ENCODE measurements at regions not wholly inside any gene's neighbourhood (a gene's known extent, or its start where the extent isn't known, plus 50 kb on each side); places are given as distances from the start of the nearest gene placed in this dataset.

- H3K27me3 ChIP-seq (replicated peaks in 2 of 5; ENCODE audit: control insufficient read depth in 4 of 5, insufficient read depth in 5 of 5, low read length in 4 of 5), result no peaks in the 10 kb centered on the region
- no peak for DNase-seq
- no peaks in the 10 kb centered on the region for H3K4me1 ChIP-seq (ENCODE audit: control extremely low read depth in 1 of 4, control insufficient read depth in 4 of 4, insufficient read depth in 4 of 4, low read length in 3 of 4)
- CTCF ChIA-PET, result no interaction called here
- no peaks in the 10 kb centered on the region for H3K36me3 ChIP-seq (ENCODE audit: control insufficient read depth in 4 of 4, insufficient read depth in 4 of 4, low read length in 3 of 4)
- 100% methylated on average over 1 of the region's 1 CpG for WGBS (ENCODE audit: insufficient coverage)
- no peaks in the 10 kb centered on the region for H3K9me3 ChIP-seq (ENCODE audit: control extremely low read depth in 1 of 5, control insufficient read depth in 4 of 5, insufficient read depth in 2 of 5, low read depth in 1 of 5, low read length in 4 of 5)
- POLR2A ChIA-PET, result no interaction called here
- no peak overlapping the region for H3K27ac ChIP-seq (ENCODE audit: insufficient read depth in 1 of 2, low read depth in 1 of 2, low read length in 2 of 2, poor library complexity in 1 of 2, severe bottlenecking in 2 of 2)
- no peak overlapping the region for H3K4me3 ChIP-seq (ENCODE audit: control insufficient read depth in 1 of 7, extremely low read depth in 1 of 7, insufficient read depth in 4 of 7, low read depth in 2 of 7, low read length in 6 of 7)
Measured at GRCh38 chr2:155095613-155096012, 397.1 kb downstream of the KCNJ3 start.

- CTCF ChIA-PET, result no interaction called here
Measured at GRCh38 chr2:155080373-155080772, 381.9 kb downstream of the KCNJ3 start.

DNA sequence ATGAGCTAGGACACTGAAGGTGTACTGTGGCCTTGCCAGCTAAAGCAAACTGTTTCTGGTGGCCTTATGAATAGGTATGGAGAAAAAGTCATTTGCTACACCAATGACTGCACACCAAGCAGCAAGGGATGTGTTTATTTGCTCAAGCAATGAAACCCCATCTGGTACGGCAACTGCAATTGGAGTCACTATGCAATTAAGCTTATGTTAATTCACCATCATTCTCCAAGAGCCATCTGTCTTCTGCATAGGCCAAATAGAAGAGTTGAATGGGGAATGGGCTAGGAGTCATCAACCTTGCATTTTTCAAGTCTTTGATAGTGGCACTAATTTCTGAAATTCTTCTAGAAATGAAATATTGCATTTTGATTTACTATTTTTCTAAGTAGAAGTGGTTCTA is 372.0 kb downstream of the KCNJ3 start:
- peaks cover 0 to 3% (median 0%) of the 10 kb centered on the region in 5 experiments for H3K9me3 ChIP-seq (ENCODE audit: control extremely low read depth in 1 of 5, control insufficient read depth in 4 of 5, insufficient read depth in 2 of 5, low read depth in 1 of 5, low read length in 4 of 5)
- POLR2A ChIA-PET, result no interaction called here
- no peaks in the 10 kb centered on the region for H3K4me1 ChIP-seq (ENCODE audit: control extremely low read depth in 1 of 4, control insufficient read depth in 4 of 4, insufficient read depth in 4 of 4, low read length in 3 of 4)
- H3K4me3 ChIP-seq (ENCODE audit: control insufficient read depth in 1 of 7, extremely low read depth in 1 of 7, insufficient read depth in 4 of 7, low read depth in 2 of 7, low read length in 6 of 7), result no peak overlapping the region
- CTCF ChIA-PET, result no interaction called here
- no peak overlapping the region for H3K27ac ChIP-seq (ENCODE audit: insufficient read depth in 1 of 2, low read depth in 1 of 2, low read length in 2 of 2, poor library complexity in 1 of 2, severe bottlenecking in 2 of 2)
- no peak for DNase-seq
- 100% methylated on average over 1 of the region's 1 CpG for WGBS (ENCODE audit: insufficient coverage)
- no peaks in the 10 kb centered on the region for H3K27me3 ChIP-seq (replicated peaks in 2 of 5; ENCODE audit: control insufficient read depth in 4 of 5, insufficient read depth in 5 of 5, low read length in 4 of 5)
- no peaks in the 10 kb centered on the region for H3K36me3 ChIP-seq (ENCODE audit: control insufficient read depth in 4 of 4, insufficient read depth in 4 of 4, low read length in 3 of 4)

More at GRCh38 chr2:155080373-155080772, 381.9 kb downstream of the KCNJ3 start:
- 97% methylated on average over 2 of the region's 2 CpGs for WGBS (ENCODE audit: insufficient coverage)
- DNase-seq, result no peak
- Histone ChIP-seq H3K27me3 (replicated peaks in 2 of 5; ENCODE audit: control insufficient read depth in 4 of 5, insufficient read depth in 5 of 5, low read length in 4 of 5) (no peaks in the 10 kb centered on the region), H3K4me1 (ENCODE audit: control extremely low read depth in 1 of 4, control insufficient read depth in 4 of 4, insufficient read depth in 4 of 4, low read length in 3 of 4) (no peaks in the 10 kb centered on the region), H3K9me3 (ENCODE audit: control extremely low read depth in 1 of 5, control insufficient read depth in 4 of 5, insufficient read depth in 2 of 5, low read depth in 1 of 5, low read length in 4 of 5) (no peaks in the 10 kb centered on the region), H3K36me3 (ENCODE audit: control insufficient read depth in 4 of 4, insufficient read depth in 4 of 4, low read length in 3 of 4) (no peaks in the 10 kb centered on the region), H3K27ac (ENCODE audit: insufficient read depth in 1 of 2, low read depth in 1 of 2, low read length in 2 of 2, poor library complexity in 1 of 2, severe bottlenecking in 2 of 2) (no peak overlapping the region), H3K4me3 (ENCODE audit: control insufficient read depth in 1 of 7, extremely low read depth in 1 of 7, insufficient read depth in 4 of 7, low read depth in 2 of 7, low read length in 6 of 7) (no peak overlapping the region)
- POLR2A ChIA-PET, result no interaction called here

- no peaks in the 10 kb centered on the region for H3K4me1 ChIP-seq (ENCODE audit: control extremely low read depth in 1 of 4, control insufficient read depth in 4 of 4, insufficient read depth in 4 of 4, low read length in 3 of 4)
- peaks cover 0 to 4% (median 0%) of the 10 kb centered on the region in 5 experiments for H3K9me3 ChIP-seq (ENCODE audit: control extremely low read depth in 1 of 5, control insufficient read depth in 4 of 5, insufficient read depth in 2 of 5, low read depth in 1 of 5, low read length in 4 of 5)
- no peaks in the 10 kb centered on the region for H3K27me3 ChIP-seq (replicated peaks in 2 of 5; ENCODE audit: control insufficient read depth in 4 of 5, insufficient read depth in 5 of 5, low read length in 4 of 5)
- no peak overlapping the region for H3K27ac ChIP-seq (ENCODE audit: insufficient read depth in 1 of 2, low read depth in 1 of 2, low read length in 2 of 2, poor library complexity in 1 of 2, severe bottlenecking in 2 of 2)
- H3K36me3 ChIP-seq (ENCODE audit: control insufficient read depth in 4 of 4, insufficient read depth in 4 of 4, low read length in 3 of 4), result no peaks in the 10 kb centered on the region
- WGBS (ENCODE audit: insufficient coverage), result no CpG with 5 or more reads among the region's 1 CpG
- no peak overlapping the region for H3K4me3 ChIP-seq (ENCODE audit: control insufficient read depth in 1 of 7, extremely low read depth in 1 of 7, insufficient read depth in 4 of 7, low read depth in 2 of 7, low read length in 6 of 7)
- no peak for DNase-seq
- CTCF ChIA-PET, result no interaction called here
- POLR2A ChIA-PET, result no interaction called here
Measured at GRCh38 chr2:155062922-155063258, 364.4 kb downstream of the KCNJ3 start.

DNA sequence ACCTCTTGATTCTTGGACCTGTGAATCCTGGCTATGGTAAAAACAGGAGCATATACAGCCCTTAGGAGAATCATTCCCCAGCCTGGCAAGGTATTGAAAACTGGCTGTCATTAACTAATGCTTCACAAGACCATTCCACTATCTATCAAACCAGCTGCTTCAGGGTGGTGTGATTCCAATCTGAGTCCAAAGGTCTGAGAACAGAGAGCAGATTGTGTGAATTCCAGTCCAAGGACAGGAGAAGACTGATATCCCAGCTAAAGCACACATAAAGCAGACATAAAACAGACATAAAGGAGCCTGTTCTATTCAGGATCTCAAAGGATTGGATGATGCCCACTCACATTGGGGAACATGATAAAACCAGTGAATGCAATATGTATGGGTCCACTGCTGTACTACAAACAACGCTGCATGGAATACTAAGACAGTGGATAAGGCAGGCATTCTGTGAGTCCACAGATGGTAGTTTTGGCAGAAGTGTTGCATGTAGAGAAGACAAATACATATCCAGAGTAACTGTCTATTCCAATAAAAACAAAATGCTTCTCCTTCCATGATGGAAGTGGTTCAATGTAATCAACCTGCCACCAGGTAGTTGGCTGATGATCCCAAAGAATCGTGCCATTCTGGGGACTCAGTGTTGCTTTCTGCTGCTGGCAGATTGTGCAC is 363.9 kb downstream of the KCNJ3 start:
- Histone ChIP-seq H3K4me3 (ENCODE audit: control insufficient read depth in 1 of 7, extremely low read depth in 1 of 7, insufficient read depth in 4 of 7, low read depth in 2 of 7, low read length in 6 of 7) (no peak overlapping the region), H3K36me3 (ENCODE audit: control insufficient read depth in 4 of 4, insufficient read depth in 4 of 4, low read length in 3 of 4) (no peaks in the 10 kb centered on the region), H3K27ac (ENCODE audit: insufficient read depth in 1 of 2, low read depth in 1 of 2, low read length in 2 of 2, poor library complexity in 1 of 2, severe bottlenecking in 2 of 2) (no peak overlapping the region), H3K27me3 (replicated peaks in 2 of 5; ENCODE audit: control insufficient read depth in 4 of 5, insufficient read depth in 5 of 5, low read length in 4 of 5) (no peaks in the 10 kb centered on the region), H3K9me3 (ENCODE audit: control extremely low read depth in 1 of 5, control insufficient read depth in 4 of 5, insufficient read depth in 2 of 5, low read depth in 1 of 5, low read length in 4 of 5) (peaks cover 0 to 2% (median 0%) of the 10 kb centered on the region in 5 experiments), H3K4me1 (ENCODE audit: control extremely low read depth in 1 of 4, control insufficient read depth in 4 of 4, insufficient read depth in 4 of 4, low read length in 3 of 4) (no peaks in the 10 kb centered on the region)
- CTCF ChIA-PET, result no interaction called here
- POLR2A ChIA-PET, result no interaction called here
- 100% methylated on average over 2 of the region's 2 CpGs for WGBS (ENCODE audit: insufficient coverage)
- DNase-seq, result no peak

- WGBS (ENCODE audit: insufficient coverage), result 100% methylated on average over 1 of the region's 1 CpG
- no peaks in the 10 kb centered on the region for H3K4me1 ChIP-seq (ENCODE audit: control extremely low read depth in 1 of 4, control insufficient read depth in 4 of 4, insufficient read depth in 4 of 4, low read length in 3 of 4)
- H3K27ac ChIP-seq (ENCODE audit: insufficient read depth in 1 of 2, low read depth in 1 of 2, low read length in 2 of 2, poor library complexity in 1 of 2, severe bottlenecking in 2 of 2), result no peak overlapping the region
- H3K9me3 ChIP-seq (ENCODE audit: control extremely low read depth in 1 of 5, control insufficient read depth in 4 of 5, insufficient read depth in 2 of 5, low read depth in 1 of 5, low read length in 4 of 5), result peaks cover 0 to 2% (median 0%) of the 10 kb centered on the region in 5 experiments
- no peaks in the 10 kb centered on the region for H3K36me3 ChIP-seq (ENCODE audit: control insufficient read depth in 4 of 4, insufficient read depth in 4 of 4, low read length in 3 of 4)
- no peak overlapping the region for H3K4me3 ChIP-seq (ENCODE audit: control insufficient read depth in 1 of 7, extremely low read depth in 1 of 7, insufficient read depth in 4 of 7, low read depth in 2 of 7, low read length in 6 of 7)
- ChIA-PET POLR2A (interaction anchor here (0.7 kb wide), 1 partner anchor 106 kb away, joined by 4 read pairs; no protein-coding TSS in a partner anchor), CTCF (no interaction called here)
- DNase-seq, result no peak
- no peaks in the 10 kb centered on the region for H3K27me3 ChIP-seq (replicated peaks in 2 of 5; ENCODE audit: control insufficient read depth in 4 of 5, insufficient read depth in 5 of 5, low read length in 4 of 5)
Measured at GRCh38 chr2:155060896-155061295, 362.4 kb downstream of the KCNJ3 start.

- DNase-seq, result no peak
- H3K36me3 ChIP-seq (ENCODE audit: control insufficient read depth in 4 of 4, insufficient read depth in 4 of 4, low read length in 3 of 4), result no peaks in the 10 kb centered on the region
- no peaks in the 10 kb centered on the region for H3K4me1 ChIP-seq (ENCODE audit: control extremely low read depth in 1 of 4, control insufficient read depth in 4 of 4, insufficient read depth in 4 of 4, low read length in 3 of 4)
- ChIA-PET POLR2A (no interaction called here), CTCF (interaction anchor here (1.3 kb wide), 1 partner anchor 19 kb away, joined by 3 read pairs; no protein-coding TSS in a partner anchor)
- H3K9me3 ChIP-seq (ENCODE audit: control extremely low read depth in 1 of 5, control insufficient read depth in 4 of 5, insufficient read depth in 2 of 5, low read depth in 1 of 5, low read length in 4 of 5), result no peaks in the 10 kb centered on the region
- no peak overlapping the region for H3K27ac ChIP-seq (ENCODE audit: insufficient read depth in 1 of 2, low read depth in 1 of 2, low read length in 2 of 2, poor library complexity in 1 of 2, severe bottlenecking in 2 of 2)
- no peaks in the 10 kb centered on the region for H3K27me3 ChIP-seq (replicated peaks in 2 of 5; ENCODE audit: control insufficient read depth in 4 of 5, insufficient read depth in 5 of 5, low read length in 4 of 5)
- H3K4me3 ChIP-seq (ENCODE audit: control insufficient read depth in 1 of 7, extremely low read depth in 1 of 7, insufficient read depth in 4 of 7, low read depth in 2 of 7, low read length in 6 of 7), result no peak overlapping the region
- WGBS (ENCODE audit: insufficient coverage), result 94% methylated on average over 3 of the region's 5 CpGs
Measured at GRCh38 chr2:155054712-155055111, 356.2 kb downstream of the KCNJ3 start.
